ENCODE measurements at regions not wholly inside any gene's neighbourhood (a gene's known extent, or its start where the extent isn't known, plus 50 kb on each side); places are given as distances from the start of the nearest gene placed in this dataset.

DNA sequence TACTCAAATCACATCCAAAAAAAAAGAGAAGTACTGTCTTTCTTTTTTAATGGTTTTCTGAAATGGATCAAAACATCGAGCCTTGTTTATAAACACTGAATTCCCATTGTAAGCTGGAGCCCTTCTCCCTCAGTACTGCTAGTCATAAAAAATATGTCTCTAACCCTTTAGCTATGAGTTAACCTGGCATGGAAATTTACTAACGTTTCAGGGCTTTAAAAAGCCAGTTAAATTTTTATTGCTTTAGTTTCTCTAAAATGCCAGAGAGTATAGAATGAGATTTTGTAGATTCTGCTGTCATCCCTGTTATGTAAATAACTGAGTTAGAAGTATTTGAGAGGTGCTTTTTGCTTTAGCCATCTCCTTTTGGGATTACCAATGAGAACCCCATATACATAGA lies 528.3 kb downstream of the EFNB2 start:
- TF ChIP-seq GATA3 (IDR thresholded peaks at IDR 0.05; ENCODE audit: low read depth, low read length) (no peak), GATA2 (IDR thresholded peaks at IDR 0.05; ENCODE audit: low read depth, low read length) (no peak)

All from SH-SY5Y (cell line).